ENCODE measurements at regions not wholly inside any gene's neighbourhood (a gene's known extent, or its start where the extent isn't known, plus 50 kb on each side); places are given as distances from the start of the nearest gene placed in this dataset.

GRCh38 chr7:55305135-55305534 lies 60.0 kb upstream of the LANCL2 start:
- no peaks in the 10 kb centered on the region for H3K36me3 ChIP-seq (ENCODE audit: control insufficient read depth, insufficient read depth, low read length)
- no peak overlapping the region for H3K9ac ChIP-seq (ENCODE audit: low read length)
- H3K4me3 ChIP-seq (ENCODE audit: low read length) = no peak overlapping the region
- no peak overlapping the region for H3K23ac ChIP-seq (ENCODE audit: low read length)
- H3K18ac ChIP-seq (ENCODE audit: low read length) = no peak overlapping the region
- no peak overlapping the region for H3K4ac ChIP-seq (ENCODE audit: low read depth, low read length)
- no peaks in the 10 kb centered on the region for H3K79me1 ChIP-seq (ENCODE audit: low read length)
- H3K4me2 ChIP-seq (ENCODE audit: low read length) = no peak overlapping the region
- no CpG with 5 or more reads among the region's 1 CpG for WGBS (ENCODE audit: extremely low coverage, insufficient coverage, low lambda C conversion rate)
- no peak overlapping the region for H2BK5ac ChIP-seq (ENCODE audit: low read length)
- H3K27ac ChIP-seq (ENCODE audit: low read depth, low read length) = no peak overlapping the region
- no peaks in the 10 kb centered on the region for H3K27me3 ChIP-seq (ENCODE audit: insufficient read depth, low read length, poor library complexity)
- no peak overlapping the region for H3K56ac ChIP-seq (ENCODE audit: low read length)
- no peak overlapping the region for H2AK5ac ChIP-seq (ENCODE audit: low read length)
- no peaks in the 10 kb centered on the region for H3K79me2 ChIP-seq (ENCODE audit: control insufficient read depth, insufficient read depth, low read length)
- H4K5ac ChIP-seq (ENCODE audit: low read length) = no peak overlapping the region
- H2BK120ac ChIP-seq (ENCODE audit: low read depth, low read length) = no peak overlapping the region
- no peak overlapping the region for H2BK15ac ChIP-seq (replicated peaks; ENCODE audit: low read depth)
- no peak for DNase-seq
- no peaks in the 10 kb centered on the region for H3K4me1 ChIP-seq (ENCODE audit: control insufficient read depth, low read depth, low read length)
- no peak overlapping the region for H4K8ac ChIP-seq (ENCODE audit: low read depth, low read length)

- Histone ChIP-seq H3K18ac (ENCODE audit: low read length) (no peak overlapping the region), H3K36me3 (ENCODE audit: control insufficient read depth, insufficient read depth, low read length) (no peaks in the 10 kb centered on the region), H3K56ac (ENCODE audit: low read length) (no peak overlapping the region), H4K8ac (ENCODE audit: low read depth, low read length) (no peak overlapping the region), H2BK15ac (replicated peaks; ENCODE audit: low read depth) (no peak overlapping the region), H3K4me2 (ENCODE audit: low read length) (no peak overlapping the region), H3K4me3 (ENCODE audit: low read length) (no peak overlapping the region), H3K27ac (ENCODE audit: low read depth, low read length) (no peak overlapping the region), H3K9ac (ENCODE audit: low read length) (no peak overlapping the region), H2BK5ac (ENCODE audit: low read length) (no peak overlapping the region), H3K23ac (ENCODE audit: low read length) (no peak overlapping the region), H3K4ac (ENCODE audit: low read depth, low read length) (no peak overlapping the region), H3K79me1 (ENCODE audit: low read length) (no peaks in the 10 kb centered on the region), H3K4me1 (ENCODE audit: control insufficient read depth, low read depth, low read length) (no peaks in the 10 kb centered on the region), H2AK5ac (ENCODE audit: low read length) (no peak overlapping the region), H4K5ac (ENCODE audit: low read length) (no peak overlapping the region), H3K27me3 (ENCODE audit: insufficient read depth, low read length, poor library complexity) (no peaks in the 10 kb centered on the region), H3K79me2 (ENCODE audit: control insufficient read depth, insufficient read depth, low read length) (no peaks in the 10 kb centered on the region), H2BK120ac (ENCODE audit: low read depth, low read length) (no peak overlapping the region)
- no peak for DNase-seq
- WGBS (ENCODE audit: extremely low coverage, insufficient coverage, low lambda C conversion rate) = no CpG with 5 or more reads among the region's 3 CpGs
These were observed 58.8 kb upstream of the LANCL2 start for GRCh38 chr7:55306331-55306730.

- Histone ChIP-seq H3K79me1 (ENCODE audit: low read length) (no peaks in the 10 kb centered on the region), H2BK15ac (replicated peaks; ENCODE audit: low read depth) (no peak overlapping the region), H4K5ac (ENCODE audit: low read length) (no peak overlapping the region), H2BK5ac (ENCODE audit: low read length) (no peak overlapping the region), H3K4me2 (ENCODE audit: low read length) (no peak overlapping the region), H3K79me2 (ENCODE audit: control insufficient read depth, insufficient read depth, low read length) (no peaks in the 10 kb centered on the region), H3K4ac (ENCODE audit: low read depth, low read length) (no peak overlapping the region), H3K27me3 (ENCODE audit: insufficient read depth, low read length, poor library complexity) (no peaks in the 10 kb centered on the region), H3K4me1 (ENCODE audit: control insufficient read depth, low read depth, low read length) (no peaks in the 10 kb centered on the region), H2BK120ac (ENCODE audit: low read depth, low read length) (no peak overlapping the region), H3K4me3 (ENCODE audit: low read length) (no peak overlapping the region), H3K56ac (ENCODE audit: low read length) (no peak overlapping the region), H3K18ac (ENCODE audit: low read length) (no peak overlapping the region), H3K27ac (ENCODE audit: low read depth, low read length) (no peak overlapping the region), H4K8ac (ENCODE audit: low read depth, low read length) (no peak overlapping the region), H3K36me3 (ENCODE audit: control insufficient read depth, insufficient read depth, low read length) (no peaks in the 10 kb centered on the region), H3K23ac (ENCODE audit: low read length) (no peak overlapping the region), H3K9ac (ENCODE audit: low read length) (no peak overlapping the region), H2AK5ac (ENCODE audit: low read length) (no peak overlapping the region)
- WGBS (ENCODE audit: extremely low coverage, insufficient coverage, low lambda C conversion rate) = no CpG with 5 or more reads among the region's 4 CpGs
- DNase-seq = peak; percentile 79
These were observed 57.8 kb upstream of the LANCL2 start for GRCh38 chr7:55307123-55307916.

GRCh38 chr7:55308186-55308929 lies 56.8 kb upstream of the LANCL2 start:
- H4K8ac ChIP-seq (ENCODE audit: low read depth, low read length) = no peak overlapping the region
- no peak overlapping the region for H3K56ac ChIP-seq (ENCODE audit: low read length)
- peak; percentile 57 for DNase-seq
- no peak overlapping the region for H4K5ac ChIP-seq (ENCODE audit: low read length)
- H2BK5ac ChIP-seq (ENCODE audit: low read length) = no peak overlapping the region
- no peak overlapping the region for H3K4me2 ChIP-seq (ENCODE audit: low read length)
- H3K4me1 ChIP-seq (ENCODE audit: control insufficient read depth, low read depth, low read length) = no peaks in the 10 kb centered on the region
- no peak overlapping the region for H3K4me3 ChIP-seq (ENCODE audit: low read length)
- H3K36me3 ChIP-seq (ENCODE audit: control insufficient read depth, insufficient read depth, low read length) = no peaks in the 10 kb centered on the region
- no peak overlapping the region for H2BK15ac ChIP-seq (replicated peaks; ENCODE audit: low read depth)
- H3K23ac ChIP-seq (ENCODE audit: low read length) = no peak overlapping the region
- no peak overlapping the region for H3K18ac ChIP-seq (ENCODE audit: low read length)
- H2BK120ac ChIP-seq (ENCODE audit: low read depth, low read length) = no peak overlapping the region
- H3K79me2 ChIP-seq (ENCODE audit: control insufficient read depth, insufficient read depth, low read length) = no peaks in the 10 kb centered on the region
- no peak overlapping the region for H2AK5ac ChIP-seq (ENCODE audit: low read length)
- no peaks in the 10 kb centered on the region for H3K27me3 ChIP-seq (ENCODE audit: insufficient read depth, low read length, poor library complexity)
- no CpG with 5 or more reads among the region's 3 CpGs for WGBS (ENCODE audit: extremely low coverage, insufficient coverage, low lambda C conversion rate)
- H3K9ac ChIP-seq (ENCODE audit: low read length) = no peak overlapping the region
- no peak overlapping the region for H3K4ac ChIP-seq (ENCODE audit: low read depth, low read length)
- no peaks in the 10 kb centered on the region for H3K79me1 ChIP-seq (ENCODE audit: low read length)
- no peak overlapping the region for H3K27ac ChIP-seq (ENCODE audit: low read depth, low read length)

GRCh38 chr7:55309040-55309991 lies 55.8 kb upstream of the LANCL2 start:
- no peaks in the 10 kb centered on the region for H3K79me1 ChIP-seq (ENCODE audit: low read length)
- no peak overlapping the region for H3K4me2 ChIP-seq (ENCODE audit: low read length)
- H3K27me3 ChIP-seq (ENCODE audit: insufficient read depth, low read length, poor library complexity) = no peaks in the 10 kb centered on the region
- no peaks in the 10 kb centered on the region for H3K4me1 ChIP-seq (ENCODE audit: control insufficient read depth, low read depth, low read length)
- H2BK15ac ChIP-seq (replicated peaks; ENCODE audit: low read depth) = no peak overlapping the region
- H3K4me3 ChIP-seq (ENCODE audit: low read length) = no peak overlapping the region
- H3K23ac ChIP-seq (ENCODE audit: low read length) = no peak overlapping the region
- H3K36me3 ChIP-seq (ENCODE audit: control insufficient read depth, insufficient read depth, low read length) = no peaks in the 10 kb centered on the region
- no CpG with 5 or more reads among the region's 17 CpGs for WGBS (ENCODE audit: extremely low coverage, insufficient coverage, low lambda C conversion rate)
- H3K4ac ChIP-seq (ENCODE audit: low read depth, low read length) = no peak overlapping the region
- no peak overlapping the region for H3K9ac ChIP-seq (ENCODE audit: low read length)
- no peak overlapping the region for H2AK5ac ChIP-seq (ENCODE audit: low read length)
- no peak overlapping the region for H3K56ac ChIP-seq (ENCODE audit: low read length)
- no peak overlapping the region for H3K27ac ChIP-seq (ENCODE audit: low read depth, low read length)
- H4K8ac ChIP-seq (ENCODE audit: low read depth, low read length) = no peak overlapping the region
- H4K5ac ChIP-seq (ENCODE audit: low read length) = no peak overlapping the region
- DNase-seq = no peak
- no peak overlapping the region for H3K18ac ChIP-seq (ENCODE audit: low read length)
- H2BK5ac ChIP-seq (ENCODE audit: low read length) = no peak overlapping the region
- no peak overlapping the region for H2BK120ac ChIP-seq (ENCODE audit: low read depth, low read length)
- no peaks in the 10 kb centered on the region for H3K79me2 ChIP-seq (ENCODE audit: control insufficient read depth, insufficient read depth, low read length)
